ENCODE measurements at regions not wholly inside any gene's neighbourhood (a gene's known extent, or its start where the extent isn't known, plus 50 kb on each side); places are given as distances from the start of the nearest gene placed in this dataset.

GRCh38 chr17:77488531-77489238 is 347.9 kb downstream of the SEC14L1 start:
- DNase-seq: no peak

GRCh38 chr17:77489239-77489892 is 348.6 kb downstream of the SEC14L1 start:
- DNase-seq: no peak

- DNase-seq: no peak
Measured at GRCh38 chr17:77489893-77490255, 349.1 kb downstream of the SEC14L1 start.

GRCh38 chr17:77490361-77491183 is 349.8 kb downstream of the SEC14L1 start:
- DNase-seq: no peak

GRCh38 chr17:77491921-77492445 is 351.2 kb downstream of the SEC14L1 start:
- DNase-seq: no peak

GRCh38 chr17:77492446-77493237 is 351.9 kb downstream of the SEC14L1 start:
- no peak for DNase-seq

- no peak for DNase-seq
Measured at GRCh38 chr17:77493238-77493820, 352.6 kb downstream of the SEC14L1 start.

- no peak for DNase-seq
Measured at GRCh38 chr17:77493901-77494663, 353.3 kb downstream of the SEC14L1 start.

- peak; percentile 69 for DNase-seq
Measured at GRCh38 chr17:77494664-77495435, 354.1 kb downstream of the SEC14L1 start.

- DNase-seq: no peak
Measured at GRCh38 chr17:77495575-77495974, 354.8 kb downstream of the SEC14L1 start.

- no peak for DNase-seq
Measured at GRCh38 chr17:77496401-77496801, 355.6 kb downstream of the SEC14L1 start.

GRCh38 chr17:77496831-77497577 is 356.2 kb downstream of the SEC14L1 start:
- DNase-seq: no peak

GRCh38 chr17:77497578-77497934 is 356.8 kb downstream of the SEC14L1 start:
- no peak for DNase-seq

GRCh38 chr17:77498091-77498741 is 357.4 kb downstream of the SEC14L1 start:
- no peak for DNase-seq

GRCh38 chr17:77498791-77499698 is 358.3 kb downstream of the SEC14L1 start:
- no peak for DNase-seq

- no peak for DNase-seq
Measured at GRCh38 chr17:77499699-77500435, 359.1 kb downstream of the SEC14L1 start.

- DNase-seq: no peak
Measured at GRCh38 chr17:77501101-77501566, 360.4 kb downstream of the SEC14L1 start.

Measured in renal pelvis (tissue), 1 donor.